LNCaP clone FGC (cell line): ENCODE measurements at regions not wholly inside any gene's neighbourhood (a gene's known extent, or its start where the extent isn't known, plus 50 kb on each side); places are given as distances from the start of the nearest gene placed in this dataset.
A peak's percentile ranks its signal among the peaks of the same experiment; 100 is the strongest.

Experiments used
- DNase-seq: peaks from one replicate; pipeline ENCODE4 v3.0.0-alpha.2; 2011; ENCODE audit warnings: low read depth
- H3K4me3 ChIP-seq: 2 replicates; pipeline ENCODE4 v1.5.1; 2011; ENCODE audit warnings: mild to moderate bottlenecking, low read depth, low read length, control low read depth
- CTCF ChIP-seq: IDR thresholded peaks from 2 replicates; pipeline ENCODE4 v1.5.1; 2012; ENCODE audit warnings: mild to moderate bottlenecking; ENCODE audit not compliant: control insufficient read depth, insufficient read depth; ENCODE audit errors: extremely low read depth

GRCh38 chr13:47281991-47282390 is 385.1 kb upstream of the HTR2A start:
- no peak for TF ChIP-seq CTCF

GRCh38 chr13:47279920-47280319 is 383.1 kb upstream of the HTR2A start:
- TF ChIP-seq CTCF, result no peak
- H3K4me3 ChIP-seq, result no peak overlapping the region
- DNase-seq, result no peak

More at GRCh38 chr13:47281991-47282390, 385.1 kb upstream of the HTR2A start:
- no peak for DNase-seq
- no peak overlapping the region for H3K4me3 ChIP-seq

GRCh38 chr13:47277774-47278173 is 380.9 kb upstream of the HTR2A start:
- H3K4me3 ChIP-seq, result no peak overlapping the region
- TF ChIP-seq CTCF, result no peak
- no peak for DNase-seq

GRCh38 chr13:47268270-47268669 is 371.4 kb upstream of the HTR2A start:
- no peak for DNase-seq
- no peak for TF ChIP-seq CTCF
- no peak overlapping the region for H3K4me3 ChIP-seq

- TF ChIP-seq CTCF, result peak; percentile 17; the same call in 1 of the 2 replicates
- no peak for DNase-seq
- no peak overlapping the region for H3K4me3 ChIP-seq
Observed at GRCh38 chr13:47258384-47258783, 361.5 kb upstream of the HTR2A start.

GRCh38 chr13:47256618-47257017 is 359.8 kb upstream of the HTR2A start:
- no peak for TF ChIP-seq CTCF
- no peak overlapping the region for H3K4me3 ChIP-seq
- DNase-seq, result no peak

GRCh38 chr13:47252627-47253026 is 355.8 kb upstream of the HTR2A start:
- no peak for DNase-seq
- TF ChIP-seq CTCF, result no peak
- H3K4me3 ChIP-seq, result no peak overlapping the region
